ENCODE measurements at regions not wholly inside any gene's neighbourhood (a gene's known extent, or its start where the extent isn't known, plus 50 kb on each side); places are given as distances from the start of the nearest gene placed in this dataset.

GRCh38 chr6:23089981-23090380 is 520.6 kb downstream of the HDGFL1 start:
- TF ChIP-seq ZNF248 (tag by site-specific recombination; IDR thresholded peaks at IDR 0.05) (no peak), ZSCAN5A (tag by site-specific recombination; IDR thresholded peaks at IDR 0.05) (no peak), ZNF624 (tag by site-specific recombination; IDR thresholded peaks at IDR 0.05) (no peak), ZFHX2 (tag by site-specific recombination; conservative IDR thresholded peaks at IDR 0.05) (no peak), ZNF677 (tag by site-specific recombination; IDR thresholded peaks at IDR 0.05) (no peak), ZNF433 (tag by site-specific recombination; IDR thresholded peaks at IDR 0.05; ENCODE audit: low read depth) (no peak), CTCF (tag by site-specific recombination; IDR thresholded peaks at IDR 0.05) (no peak), ZNF416 (tag by site-specific recombination; IDR thresholded peaks at IDR 0.05) (no peak), TCF7L2 (IDR thresholded peaks at IDR 0.05; ENCODE audit: borderline replicate concordance, low read depth, low read length) (no peak), ZNF239 (tag by site-specific recombination; IDR thresholded peaks at IDR 0.05) (no peak)
- TF ChIP-seq, protein P1, sequence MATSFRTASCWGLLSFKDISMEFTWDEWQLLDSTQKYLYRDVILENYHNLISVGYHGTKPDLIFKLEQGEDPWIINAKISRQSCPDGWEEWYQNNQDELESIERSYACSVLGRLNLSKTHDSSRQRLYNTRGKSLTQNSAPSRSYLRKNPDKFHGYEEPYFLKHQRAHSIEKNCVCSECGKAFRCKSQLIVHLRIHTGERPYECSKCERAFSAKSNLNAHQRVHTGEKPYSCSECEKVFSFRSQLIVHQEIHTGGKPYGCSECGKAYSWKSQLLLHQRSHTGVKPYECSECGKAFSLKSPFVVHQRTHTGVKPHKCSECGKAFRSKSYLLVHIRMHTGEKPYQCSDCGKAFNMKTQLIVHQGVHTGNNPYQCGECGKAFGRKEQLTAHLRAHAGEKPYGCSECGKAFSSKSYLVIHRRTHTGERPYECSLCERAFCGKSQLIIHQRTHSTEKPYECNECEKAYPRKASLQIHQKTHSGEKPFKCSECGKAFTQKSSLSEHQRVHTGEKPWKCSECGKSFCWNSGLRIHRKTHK (tag by site-specific recombination; IDR thresholded peaks at IDR 0.05), result no peak
- TF ChIP-seq, protein P2, sequence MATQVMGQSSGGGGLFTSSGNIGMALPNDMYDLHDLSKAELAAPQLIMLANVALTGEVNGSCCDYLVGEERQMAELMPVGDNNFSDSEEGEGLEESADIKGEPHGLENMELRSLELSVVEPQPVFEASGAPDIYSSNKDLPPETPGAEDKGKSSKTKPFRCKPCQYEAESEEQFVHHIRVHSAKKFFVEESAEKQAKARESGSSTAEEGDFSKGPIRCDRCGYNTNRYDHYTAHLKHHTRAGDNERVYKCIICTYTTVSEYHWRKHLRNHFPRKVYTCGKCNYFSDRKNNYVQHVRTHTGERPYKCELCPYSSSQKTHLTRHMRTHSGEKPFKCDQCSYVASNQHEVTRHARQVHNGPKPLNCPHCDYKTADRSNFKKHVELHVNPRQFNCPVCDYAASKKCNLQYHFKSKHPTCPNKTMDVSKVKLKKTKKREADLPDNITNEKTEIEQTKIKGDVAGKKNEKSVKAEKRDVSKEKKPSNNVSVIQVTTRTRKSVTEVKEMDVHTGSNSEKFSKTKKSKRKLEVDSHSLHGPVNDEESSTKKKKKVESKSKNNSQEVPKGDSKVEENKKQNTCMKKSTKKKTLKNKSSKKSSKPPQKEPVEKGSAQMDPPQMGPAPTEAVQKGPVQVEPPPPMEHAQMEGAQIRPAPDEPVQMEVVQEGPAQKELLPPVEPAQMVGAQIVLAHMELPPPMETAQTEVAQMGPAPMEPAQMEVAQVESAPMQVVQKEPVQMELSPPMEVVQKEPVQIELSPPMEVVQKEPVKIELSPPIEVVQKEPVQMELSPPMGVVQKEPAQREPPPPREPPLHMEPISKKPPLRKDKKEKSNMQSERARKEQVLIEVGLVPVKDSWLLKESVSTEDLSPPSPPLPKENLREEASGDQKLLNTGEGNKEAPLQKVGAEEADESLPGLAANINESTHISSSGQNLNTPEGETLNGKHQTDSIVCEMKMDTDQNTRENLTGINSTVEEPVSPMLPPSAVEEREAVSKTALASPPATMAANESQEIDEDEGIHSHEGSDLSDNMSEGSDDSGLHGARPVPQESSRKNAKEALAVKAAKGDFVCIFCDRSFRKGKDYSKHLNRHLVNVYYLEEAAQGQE (tag by site-specific recombination; IDR thresholded peaks at IDR 0.05), result no peak
- TF ChIP-seq, protein P3, sequence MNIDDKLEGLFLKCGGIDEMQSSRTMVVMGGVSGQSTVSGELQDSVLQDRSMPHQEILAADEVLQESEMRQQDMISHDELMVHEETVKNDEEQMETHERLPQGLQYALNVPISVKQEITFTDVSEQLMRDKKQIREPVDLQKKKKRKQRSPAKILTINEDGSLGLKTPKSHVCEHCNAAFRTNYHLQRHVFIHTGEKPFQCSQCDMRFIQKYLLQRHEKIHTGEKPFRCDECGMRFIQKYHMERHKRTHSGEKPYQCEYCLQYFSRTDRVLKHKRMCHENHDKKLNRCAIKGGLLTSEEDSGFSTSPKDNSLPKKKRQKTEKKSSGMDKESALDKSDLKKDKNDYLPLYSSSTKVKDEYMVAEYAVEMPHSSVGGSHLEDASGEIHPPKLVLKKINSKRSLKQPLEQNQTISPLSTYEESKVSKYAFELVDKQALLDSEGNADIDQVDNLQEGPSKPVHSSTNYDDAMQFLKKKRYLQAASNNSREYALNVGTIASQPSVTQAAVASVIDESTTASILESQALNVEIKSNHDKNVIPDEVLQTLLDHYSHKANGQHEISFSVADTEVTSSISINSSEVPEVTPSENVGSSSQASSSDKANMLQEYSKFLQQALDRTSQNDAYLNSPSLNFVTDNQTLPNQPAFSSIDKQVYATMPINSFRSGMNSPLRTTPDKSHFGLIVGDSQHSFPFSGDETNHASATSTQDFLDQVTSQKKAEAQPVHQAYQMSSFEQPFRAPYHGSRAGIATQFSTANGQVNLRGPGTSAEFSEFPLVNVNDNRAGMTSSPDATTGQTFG (tag by site-specific recombination; IDR thresholded peaks at IDR 0.05; ENCODE audit: borderline replicate concordance), result no peak
- Histone ChIP-seq H3K36me3 (ENCODE audit: control insufficient read depth in 2 of 2, insufficient read depth in 1 of 2, low read length in 2 of 2) (no peaks in the 10 kb centered on the region), H3K4me1 (ENCODE audit: control insufficient read depth, insufficient read depth, low read length) (no peaks in the 10 kb centered on the region), H3K27ac (ENCODE audit: extremely low read depth, low read depth, low read length) (no peak overlapping the region), H3K4me3 (ENCODE audit: low read depth, low read length) (no peak overlapping the region), H3K9me3 (ENCODE audit: control insufficient read depth, insufficient read depth, low read depth, low read length) (no peaks in the 10 kb centered on the region)
- ChIA-PET POLR2A (no interaction called here), CTCF (no interaction called here)

GRCh38 chr6:23091795-23092194 is 522.4 kb downstream of the HDGFL1 start:
- POLR2A ChIA-PET, result no interaction called here
- no peaks in the 10 kb centered on the region for H3K9me3 ChIP-seq (ENCODE audit: control insufficient read depth, insufficient read depth, low read depth, low read length)
- no peak overlapping the region for H3K27ac ChIP-seq (ENCODE audit: extremely low read depth, low read depth, low read length)
- H3K36me3 ChIP-seq (ENCODE audit: control insufficient read depth in 2 of 2, insufficient read depth in 1 of 2, low read length in 2 of 2), result no peaks in the 10 kb centered on the region
- no peaks in the 10 kb centered on the region for H3K4me1 ChIP-seq (ENCODE audit: control insufficient read depth, insufficient read depth, low read length)
- CTCF ChIA-PET, result interaction anchor here (0.9 kb wide), 1 partner anchor 9 kb away, joined by 3 read pairs; no protein-coding TSS in a partner anchor
- no peak overlapping the region for H3K4me3 ChIP-seq (ENCODE audit: low read depth, low read length)
- TF ChIP-seq ZNF785 (tag by site-specific recombination; IDR thresholded peaks at IDR 0.05) (no peak), ZNF274 (IDR thresholded peaks at IDR 0.05; ENCODE audit: low read length) (no peak), ZNF274 (tag by site-specific recombination; IDR thresholded peaks at IDR 0.05; ENCODE audit: borderline replicate concordance) (no peak), ZBTB48 (tag by site-specific recombination; IDR thresholded peaks at IDR 0.05) (no peak), ZNF544 (tag by site-specific recombination; IDR thresholded peaks at IDR 0.05) (no peak), ZBTB11 (tag by site-specific recombination; conservative IDR thresholded peaks at IDR 0.05; ENCODE audit: low read depth) (no peak), ZNF221 (tag by site-specific recombination; IDR thresholded peaks at IDR 0.05; ENCODE audit: borderline replicate concordance) (no peak), GLIS2 (tag by site-specific recombination; IDR thresholded peaks at IDR 0.05) (no peak), SP2 (tag by site-specific recombination; IDR thresholded peaks at IDR 0.05) (no peak)
